HL-60 (cell line): ENCODE measurements at regions not wholly inside any gene's neighbourhood (a gene's known extent, or its start where the extent isn't known, plus 50 kb on each side); places are given as distances from the start of the nearest gene placed in this dataset.

ENCODE experiments used
- DNase-seq, 2 experiments: peaks; one replicate each; pipeline ENCODE4 v3.0.0-alpha.2; 2010 to 2020; ENCODE audit warnings: low read depth in 1 of 2, low spot score in 1 of 2
- H3K27ac ChIP-seq: fragments of 250-450 bp; sonication (Bioruptor Pico); replicated peaks from 2 replicates; pipeline ENCODE4 v1.5.1; 2020; ENCODE audit warnings: mild to moderate bottlenecking, moderate library complexity
- H3K27me3 ChIP-seq: fragments of 250-450 bp; sonication (Bioruptor Pico); 2 replicates; pipeline ENCODE4 v1.5.1; 2021; ENCODE audit warnings: mild to moderate bottlenecking, moderate library complexity; ENCODE audit not compliant: insufficient read depth, poor library complexity, severe bottlenecking
- H3K4me3 ChIP-seq: replicated peaks from 2 replicates; pipeline ENCODE4 v1.5.1; 2011; ENCODE audit warnings: mild to moderate bottlenecking, control low read depth, low read length; ENCODE audit not compliant: insufficient read depth
- GABPA ChIP-seq: IDR thresholded peaks from 2 replicates; pipeline ENCODE4 v1.6.1; 2012; ENCODE audit warnings: low read depth
- POLR2AphosphoS5 ChIP-seq: IDR thresholded peaks from 2 replicates; pipeline ENCODE4 v1.6.1; 2012; ENCODE audit warnings: low read depth
- SPI1 ChIP-seq: IDR thresholded peaks from 2 replicates; pipeline ENCODE4 v1.6.1; 2012; ENCODE audit warnings: low read depth, mild to moderate bottlenecking, borderline replicate concordance
- TF ChIP-seq, protein P1 (sequence below): IDR thresholded peaks from one replicate; pipeline ENCODE4 v1.5.1; 2011; ENCODE audit warnings: low read length, control low read depth, inconsistent platforms; ENCODE audit not compliant: insufficient read depth
- TF ChIP-seq, protein P2 (sequence below): IDR thresholded peaks from 2 replicates; pipeline ENCODE4 v1.6.1; 2012; ENCODE audit warnings: low read depth; ENCODE audit not compliant: insufficient replicate concordance

DNA sequence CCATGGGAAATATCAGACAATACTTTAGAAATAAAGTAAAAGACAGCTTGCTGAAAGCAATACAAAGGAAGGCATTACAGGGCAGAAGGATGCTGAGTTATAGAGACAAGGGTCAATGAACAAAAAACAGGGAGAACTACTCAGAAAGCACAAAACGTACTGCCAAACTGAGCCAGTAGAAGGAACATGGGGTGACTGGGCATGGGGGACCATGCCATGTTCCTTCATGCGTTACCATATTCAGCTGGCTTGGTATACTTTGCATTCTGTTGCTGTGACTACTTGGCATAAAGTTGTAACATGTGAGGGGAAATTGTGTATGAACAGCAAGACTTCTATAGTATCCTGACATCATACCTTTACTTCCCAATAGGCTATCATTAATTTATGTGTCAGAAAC is 358.6 kb upstream of the LYPLAL1 start:
- TF ChIP-seq, protein P1, sequence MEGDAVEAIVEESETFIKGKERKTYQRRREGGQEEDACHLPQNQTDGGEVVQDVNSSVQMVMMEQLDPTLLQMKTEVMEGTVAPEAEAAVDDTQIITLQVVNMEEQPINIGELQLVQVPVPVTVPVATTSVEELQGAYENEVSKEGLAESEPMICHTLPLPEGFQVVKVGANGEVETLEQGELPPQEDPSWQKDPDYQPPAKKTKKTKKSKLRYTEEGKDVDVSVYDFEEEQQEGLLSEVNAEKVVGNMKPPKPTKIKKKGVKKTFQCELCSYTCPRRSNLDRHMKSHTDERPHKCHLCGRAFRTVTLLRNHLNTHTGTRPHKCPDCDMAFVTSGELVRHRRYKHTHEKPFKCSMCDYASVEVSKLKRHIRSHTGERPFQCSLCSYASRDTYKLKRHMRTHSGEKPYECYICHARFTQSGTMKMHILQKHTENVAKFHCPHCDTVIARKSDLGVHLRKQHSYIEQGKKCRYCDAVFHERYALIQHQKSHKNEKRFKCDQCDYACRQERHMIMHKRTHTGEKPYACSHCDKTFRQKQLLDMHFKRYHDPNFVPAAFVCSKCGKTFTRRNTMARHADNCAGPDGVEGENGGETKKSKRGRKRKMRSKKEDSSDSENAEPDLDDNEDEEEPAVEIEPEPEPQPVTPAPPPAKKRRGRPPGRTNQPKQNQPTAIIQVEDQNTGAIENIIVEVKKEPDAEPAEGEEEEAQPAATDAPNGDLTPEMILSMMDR = no peak
- no peak for DNase-seq
- peaks cover 6% of the 10 kb centered on the region for H3K27me3 ChIP-seq
- no peak overlapping the region for H3K27ac ChIP-seq
- no peak overlapping the region for H3K4me3 ChIP-seq

DNA sequence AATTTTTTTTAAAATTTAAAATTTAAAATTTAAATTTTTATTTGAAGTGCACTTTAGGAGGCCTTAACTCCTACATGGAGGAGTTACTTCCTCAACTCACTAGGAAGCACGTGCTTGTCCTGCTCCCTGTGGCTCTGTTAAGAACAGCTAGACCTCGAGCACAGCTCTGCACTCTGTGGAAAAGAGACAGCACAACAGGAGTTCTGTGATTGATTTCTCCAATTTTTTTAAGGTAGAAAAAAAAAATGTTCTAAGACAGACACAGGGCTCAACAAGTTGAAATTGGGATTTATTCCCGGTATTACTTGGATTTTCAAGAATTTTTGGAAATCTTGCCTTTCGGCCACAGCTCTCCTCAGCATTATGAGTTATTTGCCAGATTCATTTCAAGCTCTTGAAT is 356.6 kb upstream of the LYPLAL1 start:
- Histone ChIP-seq H3K27ac (no peak overlapping the region), H3K4me3 (no peak overlapping the region), H3K27me3 (peaks cover 6% of the 10 kb centered on the region)
- TF ChIP-seq GABPA (no peak), SPI1 (no peak), POLR2AphosphoS5 (no peak)
- TF ChIP-seq, protein P2, sequence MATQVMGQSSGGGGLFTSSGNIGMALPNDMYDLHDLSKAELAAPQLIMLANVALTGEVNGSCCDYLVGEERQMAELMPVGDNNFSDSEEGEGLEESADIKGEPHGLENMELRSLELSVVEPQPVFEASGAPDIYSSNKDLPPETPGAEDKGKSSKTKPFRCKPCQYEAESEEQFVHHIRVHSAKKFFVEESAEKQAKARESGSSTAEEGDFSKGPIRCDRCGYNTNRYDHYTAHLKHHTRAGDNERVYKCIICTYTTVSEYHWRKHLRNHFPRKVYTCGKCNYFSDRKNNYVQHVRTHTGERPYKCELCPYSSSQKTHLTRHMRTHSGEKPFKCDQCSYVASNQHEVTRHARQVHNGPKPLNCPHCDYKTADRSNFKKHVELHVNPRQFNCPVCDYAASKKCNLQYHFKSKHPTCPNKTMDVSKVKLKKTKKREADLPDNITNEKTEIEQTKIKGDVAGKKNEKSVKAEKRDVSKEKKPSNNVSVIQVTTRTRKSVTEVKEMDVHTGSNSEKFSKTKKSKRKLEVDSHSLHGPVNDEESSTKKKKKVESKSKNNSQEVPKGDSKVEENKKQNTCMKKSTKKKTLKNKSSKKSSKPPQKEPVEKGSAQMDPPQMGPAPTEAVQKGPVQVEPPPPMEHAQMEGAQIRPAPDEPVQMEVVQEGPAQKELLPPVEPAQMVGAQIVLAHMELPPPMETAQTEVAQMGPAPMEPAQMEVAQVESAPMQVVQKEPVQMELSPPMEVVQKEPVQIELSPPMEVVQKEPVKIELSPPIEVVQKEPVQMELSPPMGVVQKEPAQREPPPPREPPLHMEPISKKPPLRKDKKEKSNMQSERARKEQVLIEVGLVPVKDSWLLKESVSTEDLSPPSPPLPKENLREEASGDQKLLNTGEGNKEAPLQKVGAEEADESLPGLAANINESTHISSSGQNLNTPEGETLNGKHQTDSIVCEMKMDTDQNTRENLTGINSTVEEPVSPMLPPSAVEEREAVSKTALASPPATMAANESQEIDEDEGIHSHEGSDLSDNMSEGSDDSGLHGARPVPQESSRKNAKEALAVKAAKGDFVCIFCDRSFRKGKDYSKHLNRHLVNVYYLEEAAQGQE = no peak
- TF ChIP-seq, protein P1 = no peak
- peak in 1 of 2 experiments; percentile 4 for DNase-seq

DNA sequence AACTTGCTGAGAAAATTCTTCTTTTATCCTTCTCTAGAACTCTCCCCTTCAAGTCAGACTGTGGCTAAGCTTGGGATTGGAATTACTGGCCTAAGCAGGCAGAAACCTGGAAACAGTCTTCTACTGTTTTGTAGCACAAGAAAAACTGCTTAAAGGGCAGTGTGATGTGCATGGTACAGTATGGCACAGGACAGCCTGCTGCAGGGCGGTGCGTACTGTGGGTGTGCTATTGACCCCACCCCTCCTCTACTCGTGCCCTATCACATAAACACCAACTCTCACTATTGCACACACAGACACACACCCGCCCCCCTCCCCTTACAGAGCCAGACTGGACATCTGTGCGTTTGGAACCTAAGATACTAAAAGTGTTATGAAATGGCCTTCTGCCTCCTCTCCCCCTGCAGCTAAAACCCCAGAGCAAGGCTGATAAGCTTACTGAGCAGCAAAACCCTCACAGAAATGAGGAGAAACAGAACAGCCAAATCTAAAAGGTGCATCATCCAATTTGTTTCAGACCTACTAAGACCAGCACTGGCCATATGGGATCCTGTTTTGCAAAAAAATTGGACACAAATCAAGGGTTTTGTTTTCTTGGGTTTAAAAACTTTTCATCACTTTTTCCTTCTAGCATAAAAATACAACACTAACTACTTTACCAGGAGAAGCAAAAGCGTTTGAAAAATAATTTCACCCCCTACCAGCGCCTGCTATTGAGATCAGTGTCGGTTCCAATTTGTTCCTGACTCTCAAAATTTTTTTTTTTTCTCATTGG is 355.8 kb upstream of the LYPLAL1 start:
- TF ChIP-seq POLR2AphosphoS5 (no peak), GABPA (no peak), SPI1 (no peak)
- TF ChIP-seq, protein P2 = no peak
- TF ChIP-seq, protein P1 = no peak
- Histone ChIP-seq H3K4me3 (no peak overlapping the region), H3K27me3 (peaks cover 4% of the 10 kb centered on the region), H3K27ac (no peak overlapping the region)
- DNase-seq = no peak

DNA sequence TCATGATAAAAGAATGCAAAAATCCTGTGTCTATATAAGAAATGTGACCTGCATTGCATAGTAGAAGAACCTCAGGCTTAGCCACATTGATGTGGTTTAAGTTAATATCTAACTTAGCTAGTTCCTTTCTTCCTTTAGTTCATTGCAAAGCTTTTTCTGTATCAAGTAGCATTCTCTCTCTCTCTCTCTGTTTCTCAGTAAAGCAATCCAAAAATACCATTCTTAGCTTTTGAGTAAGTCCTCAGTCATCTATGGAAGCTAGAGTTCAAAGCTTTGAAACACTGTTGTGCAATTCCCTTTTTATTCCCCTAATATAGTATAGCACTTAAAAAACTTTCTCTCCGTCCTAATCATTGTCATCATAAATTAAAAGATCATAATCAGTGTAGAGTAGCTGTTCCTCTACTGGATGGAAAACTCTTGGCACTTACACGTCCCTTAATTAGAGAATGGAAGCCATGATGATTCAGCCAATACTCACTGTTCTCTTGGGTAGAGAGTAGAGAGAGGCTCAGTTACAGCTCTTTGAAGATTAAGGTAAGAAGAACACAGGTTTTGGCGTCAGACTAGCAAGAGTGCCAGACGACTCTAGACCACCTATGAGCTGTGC is 350.3 kb upstream of the LYPLAL1 start:
- TF ChIP-seq GABPA = no peak
- TF ChIP-seq, protein P1 = no peak
- TF ChIP-seq SPI1 = no peak
- TF ChIP-seq, protein P2 = no peak
- no peak for TF ChIP-seq POLR2AphosphoS5
- H3K27ac ChIP-seq = no peak overlapping the region
- H3K4me3 ChIP-seq = no peak overlapping the region
- no peak for DNase-seq
- peaks cover 2% of the 10 kb centered on the region for H3K27me3 ChIP-seq
